Lung (tissue), 11 donors: ENCODE measurements at regions not wholly inside any gene's neighbourhood (a gene's known extent, or its start where the extent isn't known, plus 50 kb on each side); places are given as distances from the start of the nearest gene placed in this dataset.

Experiments
- ATAC-seq: fragments of 200-7000 bp; cut with Tn5 transposase; one replicate; pipeline ENCODE4 v1.9.1; 2020; ENCODE audit warnings: moderate number of reproducible peaks; ENCODE audit not compliant: insufficient read depth, low FRiP score
- DNase-seq, 3 donors: peaks; one replicate each; pipeline ENCODE4 v3.0.0-alpha.2; 2013 to 2017
- H3K27ac ChIP-seq, 2 donors: one replicate each; pipeline ENCODE4 v1.5.1; 2013; ENCODE audit warnings: mild to moderate bottlenecking in 2 of 2, moderate library complexity in 2 of 2, control low read depth in 1 of 2, inconsistent platforms in 1 of 2, low read depth in 1 of 2, low read length in 1 of 2
- H3K27me3 ChIP-seq, 3 donors: one replicate each; pipeline ENCODE4 v1.5.1; 2013; ENCODE audit warnings: low read length in 2 of 3; ENCODE audit not compliant: control insufficient read depth in 3 of 3, insufficient read depth in 3 of 3
- H3K36me3 ChIP-seq, 4 donors: one replicate each; pipeline ENCODE4 v1.5.1; 2013; ENCODE audit warnings: low read length in 4 of 4, mild to moderate bottlenecking in 1 of 4, moderate library complexity in 1 of 4; ENCODE audit not compliant: control insufficient read depth in 4 of 4, insufficient read depth in 4 of 4
- H3K4me1 ChIP-seq, 5 donors: one replicate each; pipeline ENCODE4 v1.5.1; 2013; ENCODE audit warnings: low read length in 5 of 5, mild to moderate bottlenecking in 2 of 5, moderate library complexity in 1 of 5; ENCODE audit not compliant: control insufficient read depth in 5 of 5, insufficient read depth in 5 of 5
- H3K4me3 ChIP-seq: one replicate; pipeline ENCODE4 v1.5.1; 2013; ENCODE audit warnings: mild to moderate bottlenecking, control low read depth, moderate library complexity
- H3K9ac ChIP-seq, 2 donors: one replicate each; pipeline ENCODE4 v1.5.1; 2013; ENCODE audit warnings: low read length in 2 of 2, control low read depth in 1 of 2; ENCODE audit not compliant: insufficient read depth in 1 of 2
- H3K9me3 ChIP-seq, 4 donors: one replicate each; pipeline ENCODE4 v1.5.1; 2013; ENCODE audit warnings: low read length in 3 of 4, mild to moderate bottlenecking in 1 of 4, moderate library complexity in 1 of 4; ENCODE audit not compliant: control insufficient read depth in 4 of 4, insufficient read depth in 3 of 4
- WGBS, 2 donors: extraction: QIAGEN DNeasy Blood & Tissue Kit; methylation state at CpG; one replicate each; pipeline ENCODE4 v1.1.7; 2013; 5-methylcytosine and 5-hydroxymethylcytosine counted together
- TF ChIP-seq, protein P1 (sequence below): IDR thresholded peaks from 2 replicates; pipeline ENCODE4 v1.5.1; 2012; ENCODE audit warnings: mild to moderate bottlenecking; ENCODE audit errors: control extremely low read depth, extremely low read depth
- donor health status: control.
- donor health status: control.
- donor health status: Bipolar disorder and iron deficiency.
- donor health status: healthy.
- donor health status: DM: yes; HTN: yes; CAD: no.

DNA sequence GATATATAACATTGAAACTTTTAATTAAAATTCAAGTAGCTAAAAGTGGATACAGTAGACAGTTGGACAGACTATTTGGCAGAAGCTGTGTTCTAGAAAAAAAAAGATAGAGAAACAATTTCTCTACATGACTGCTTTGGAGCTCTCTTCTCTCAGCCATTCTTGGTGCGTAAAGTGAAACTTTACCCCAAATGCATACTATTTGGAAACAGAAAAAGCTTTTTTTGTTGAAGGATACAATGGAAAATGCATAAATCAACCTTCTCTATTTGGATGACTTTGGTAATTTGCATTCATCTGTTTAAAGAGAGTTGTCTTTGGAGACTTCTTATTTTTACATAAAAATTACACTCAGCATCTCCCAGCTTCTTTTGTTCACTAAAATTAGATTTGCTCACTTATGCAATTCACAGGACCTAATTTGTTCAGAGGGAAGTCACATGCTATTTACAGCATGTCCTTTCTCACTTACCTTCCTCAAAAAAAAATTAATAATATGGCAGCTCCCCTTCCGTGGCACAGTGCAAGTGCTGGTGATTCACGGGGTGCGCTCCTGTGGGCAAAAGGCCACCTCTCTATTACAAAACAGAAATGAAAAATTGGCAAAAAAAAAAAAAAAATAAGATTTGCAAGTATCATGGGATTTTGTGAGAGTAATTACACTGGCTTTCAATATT is 498.9 kb downstream of the RERGL start:
- Histone ChIP-seq H3K9ac (no peak overlapping the region), H3K4me3 (no peak overlapping the region), H3K9me3 (no peaks in the 10 kb centered on the region), H3K27me3 (no peaks in the 10 kb centered on the region), H3K27ac (no peak overlapping the region), H3K36me3 (no peaks in the 10 kb centered on the region), H3K4me1 (no peaks in the 10 kb centered on the region)
- ATAC-seq, result no peak
- TF ChIP-seq, protein P1, sequence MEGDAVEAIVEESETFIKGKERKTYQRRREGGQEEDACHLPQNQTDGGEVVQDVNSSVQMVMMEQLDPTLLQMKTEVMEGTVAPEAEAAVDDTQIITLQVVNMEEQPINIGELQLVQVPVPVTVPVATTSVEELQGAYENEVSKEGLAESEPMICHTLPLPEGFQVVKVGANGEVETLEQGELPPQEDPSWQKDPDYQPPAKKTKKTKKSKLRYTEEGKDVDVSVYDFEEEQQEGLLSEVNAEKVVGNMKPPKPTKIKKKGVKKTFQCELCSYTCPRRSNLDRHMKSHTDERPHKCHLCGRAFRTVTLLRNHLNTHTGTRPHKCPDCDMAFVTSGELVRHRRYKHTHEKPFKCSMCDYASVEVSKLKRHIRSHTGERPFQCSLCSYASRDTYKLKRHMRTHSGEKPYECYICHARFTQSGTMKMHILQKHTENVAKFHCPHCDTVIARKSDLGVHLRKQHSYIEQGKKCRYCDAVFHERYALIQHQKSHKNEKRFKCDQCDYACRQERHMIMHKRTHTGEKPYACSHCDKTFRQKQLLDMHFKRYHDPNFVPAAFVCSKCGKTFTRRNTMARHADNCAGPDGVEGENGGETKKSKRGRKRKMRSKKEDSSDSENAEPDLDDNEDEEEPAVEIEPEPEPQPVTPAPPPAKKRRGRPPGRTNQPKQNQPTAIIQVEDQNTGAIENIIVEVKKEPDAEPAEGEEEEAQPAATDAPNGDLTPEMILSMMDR, result no peak
- no peak for DNase-seq
- 87 to 92% methylated on average over 4 of the region's 4 CpGs for WGBS, 2 donors

DNA sequence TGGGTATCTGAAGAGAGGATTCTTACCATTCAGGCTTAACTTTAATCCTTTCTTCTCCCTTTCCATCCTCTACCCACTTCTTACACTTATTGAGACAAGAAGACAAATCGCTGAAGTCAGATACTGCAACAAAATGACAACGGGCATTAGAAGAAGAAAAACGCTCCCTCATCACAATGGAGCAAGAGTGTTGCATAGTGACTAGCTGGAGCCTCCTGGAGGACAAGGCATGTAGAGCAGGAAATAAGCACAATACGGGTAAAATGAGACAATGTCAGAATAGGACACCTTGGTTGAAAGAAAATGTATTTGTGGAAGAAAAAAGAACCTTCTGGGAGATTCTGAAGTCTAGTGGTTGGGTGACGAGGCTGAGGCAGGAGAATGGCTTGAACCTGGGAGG is 501.0 kb downstream of the RERGL start:
- Histone ChIP-seq H3K27ac (no peak overlapping the region), H3K9me3 (no peaks in the 10 kb centered on the region), H3K27me3 (no peaks in the 10 kb centered on the region), H3K9ac (no peak overlapping the region), H3K36me3 (no peaks in the 10 kb centered on the region), H3K4me1 (no peaks in the 10 kb centered on the region), H3K4me3 (no peak overlapping the region)
- ATAC-seq (no peak), DNase-seq (peak in 2 of 3 donors; percentile 10 to 17)
- WGBS, 2 donors, result 59 to 66% methylated on average over 5 of the region's 5 CpGs
- TF ChIP-seq, protein P1, result no peak

DNA sequence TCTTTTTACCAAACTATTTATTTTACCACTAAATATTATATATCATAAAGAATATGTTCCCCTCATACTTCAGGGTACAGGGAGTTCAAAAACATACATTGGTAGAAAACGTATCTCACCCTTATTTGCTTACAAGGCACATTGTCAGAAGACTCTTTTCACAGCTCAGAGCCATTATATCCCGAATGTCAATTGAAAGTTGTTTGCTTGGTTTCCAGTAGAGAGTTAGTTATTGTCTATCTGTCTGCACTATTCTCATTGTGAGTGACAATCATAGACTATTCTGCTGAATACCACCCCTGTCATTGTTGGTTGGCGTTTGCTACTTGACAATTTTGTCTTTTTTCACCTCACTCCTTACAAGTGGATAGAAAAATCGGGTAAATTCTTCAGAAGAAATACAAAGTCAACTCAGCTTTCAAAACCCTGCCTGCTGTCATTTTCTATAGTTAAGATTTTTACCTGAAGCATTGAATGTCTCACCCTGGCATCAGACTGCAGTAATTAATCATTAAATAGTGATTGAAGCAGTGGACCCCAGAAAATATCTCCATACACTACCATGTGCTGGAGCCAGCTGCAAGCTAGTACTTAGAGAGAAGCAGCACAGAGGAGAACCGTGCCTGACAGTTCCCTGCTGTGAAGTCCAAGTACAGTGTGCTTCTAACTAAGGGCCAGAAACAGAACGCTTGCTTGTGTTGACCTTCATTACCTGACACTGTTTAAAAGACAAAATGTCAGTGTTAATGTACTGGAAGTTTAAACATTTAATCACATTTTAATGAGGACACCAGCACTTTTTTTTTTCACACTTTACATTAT is 510.6 kb downstream of the RERGL start:
- Histone ChIP-seq H3K36me3 (no peaks in the 10 kb centered on the region), H3K9me3 (no peaks in the 10 kb centered on the region), H3K9ac (no peak overlapping the region), H3K27me3 (no peaks in the 10 kb centered on the region), H3K27ac (no peak overlapping the region), H3K4me3 (no peak overlapping the region), H3K4me1 (no peaks in the 10 kb centered on the region)
- ATAC-seq (no peak), DNase-seq (peak in 1 of 3 donors; percentile 0)
- 49 to 67% methylated on average over 6 of the region's 6 CpGs for WGBS, 2 donors
- TF ChIP-seq, protein P1, result no peak
